KG1 (cell line): ENCODE measurements at regions not wholly inside any gene's neighbourhood (a gene's known extent, or its start where the extent isn't known, plus 50 kb on each side); places are given as distances from the start of the nearest gene placed in this dataset.
"Not testable (repeated sequence)": the region's sequence is repeated elsewhere in the genome, so short reads cannot be mapped to it uniquely, and the experiment has no call there.

ENCODE experiments used
- DNase-seq: peaks from one replicate; lab custom pipeline; 2025; lab: John Stamatoyannopoulos, UW

- not testable (repeated sequence) for DNase-seq
Measured at GRCh38 chr20:25798174-25798993, 101.7 kb upstream of the ZNF337 start.

GRCh38 chr20:25797062-25797461, 100.4 kb upstream of the ZNF337 start:
- DNase-seq, result not testable (repeated sequence)

GRCh38 chr20:25777241-25777640, 80.6 kb upstream of the ZNF337 start:
- DNase-seq, result not testable (repeated sequence)

GRCh38 chr20:25774711-25775110, 78.1 kb upstream of the ZNF337 start:
- not testable (repeated sequence) for DNase-seq

GRCh38 chr20:25774203-25774602, 77.5 kb upstream of the ZNF337 start:
- DNase-seq, result not testable (repeated sequence)

GRCh38 chr20:25772437-25772836, 75.8 kb upstream of the ZNF337 start:
- not testable (repeated sequence) for DNase-seq

- DNase-seq, result not testable (repeated sequence)
Measured at GRCh38 chr20:25771818-25772217, 75.2 kb upstream of the ZNF337 start.

GRCh38 chr20:25761596-25761995, 64.9 kb upstream of the ZNF337 start:
- no peak for DNase-seq

- DNase-seq, result not testable (repeated sequence)
Measured at GRCh38 chr20:25761046-25761445, 64.4 kb upstream of the ZNF337 start.

GRCh38 chr20:25750765-25751696, 54.4 kb upstream of the ZNF337 start:
- no peak for DNase-seq

GRCh38 chr20:25750220-25750764, 53.6 kb upstream of the ZNF337 start:
- no peak for DNase-seq

GRCh38 chr20:25749649-25750048, 53.0 kb upstream of the ZNF337 start:
- no peak for DNase-seq
